ENCODE measurements at regions not wholly inside any gene's neighbourhood (a gene's known extent, or its start where the extent isn't known, plus 50 kb on each side); places are given as distances from the start of the nearest gene placed in this dataset.
"Not testable (repeated sequence)": the region's sequence is repeated elsewhere in the genome, so short reads cannot be mapped to it uniquely, and the experiment has no call there.

DNA sequence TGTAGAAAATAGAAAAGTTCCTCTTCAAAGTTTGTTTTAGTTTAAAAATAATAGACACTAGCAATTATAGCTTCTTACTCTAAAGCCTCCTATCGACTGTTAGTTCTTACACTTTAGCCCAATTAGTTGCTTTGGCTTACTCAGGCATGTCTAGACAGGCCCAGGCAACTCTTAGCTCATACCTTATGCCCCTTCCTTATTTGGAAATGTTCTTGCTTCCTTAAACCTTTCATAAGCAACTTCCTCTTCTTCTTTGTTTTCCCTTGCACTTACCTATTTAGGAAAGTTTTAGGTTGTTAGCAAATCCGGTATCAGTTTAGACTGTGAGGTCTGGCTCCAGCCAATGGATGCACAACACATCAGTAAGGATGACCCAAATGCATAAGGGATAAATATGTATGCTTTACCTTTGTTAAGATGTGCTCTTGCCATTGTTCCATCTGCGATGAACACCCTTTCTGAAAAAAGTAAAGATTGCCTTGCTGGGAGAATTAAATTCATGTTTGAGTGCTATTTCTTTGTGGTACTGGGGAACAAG lies 1277.5 kb upstream of the CNTN5 start:
- H3K27me3 Mint-ChIP-seq = no peaks in the 10 kb centered on the region
- no peak overlapping the region for H3K27ac Mint-ChIP-seq
- no peaks in the 10 kb centered on the region for H3K4me1 Mint-ChIP-seq
- ATAC-seq (replicated peaks) (no peak), DNase-seq (no peak)
- H3K9me3 Mint-ChIP-seq = peaks cover 3 to 6% of the 10 kb centered on the region in 2 donors
- H3K4me3 Mint-ChIP-seq = no peak overlapping the region
- H3K36me3 Mint-ChIP-seq = no peaks in the 10 kb centered on the region

DNA sequence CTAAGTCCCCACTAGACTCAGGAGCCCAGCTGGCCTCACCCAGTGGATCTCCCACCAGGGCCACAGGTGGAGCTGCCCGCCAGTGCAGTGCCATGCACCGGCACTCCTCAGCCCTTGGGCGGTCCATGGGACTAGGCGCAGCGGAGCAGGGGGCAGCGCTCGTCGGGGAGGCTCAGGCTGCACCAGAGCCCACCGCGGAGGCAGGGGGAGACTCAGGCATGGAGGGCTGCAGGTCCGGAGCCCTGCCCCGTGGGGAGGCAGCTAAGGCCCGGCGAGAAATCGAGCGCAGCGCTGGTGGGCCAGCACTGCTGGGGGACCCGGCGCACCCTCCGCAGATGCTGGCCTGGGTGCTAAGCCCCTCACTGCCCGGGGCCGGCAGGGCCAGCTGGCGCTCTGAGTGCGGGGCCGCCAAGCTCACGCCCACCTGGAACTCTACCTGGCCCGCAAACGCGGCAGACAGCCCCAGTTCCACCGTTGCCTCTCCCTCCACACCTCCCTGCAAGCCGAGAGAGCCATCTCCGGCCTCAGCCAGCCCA lies 1275.2 kb upstream of the CNTN5 start:
- no peaks in the 10 kb centered on the region for H3K27me3 Mint-ChIP-seq
- DNase-seq = no peak
- no peaks in the 10 kb centered on the region for H3K36me3 Mint-ChIP-seq
- no peaks in the 10 kb centered on the region for H3K4me1 Mint-ChIP-seq
- H3K4me3 Mint-ChIP-seq = no peak overlapping the region
- peaks cover 0 to 8% of the 10 kb centered on the region in 2 donors for H3K9me3 Mint-ChIP-seq
- no peak overlapping the region for H3K27ac Mint-ChIP-seq
- no peak for ATAC-seq (replicated peaks)

DNA sequence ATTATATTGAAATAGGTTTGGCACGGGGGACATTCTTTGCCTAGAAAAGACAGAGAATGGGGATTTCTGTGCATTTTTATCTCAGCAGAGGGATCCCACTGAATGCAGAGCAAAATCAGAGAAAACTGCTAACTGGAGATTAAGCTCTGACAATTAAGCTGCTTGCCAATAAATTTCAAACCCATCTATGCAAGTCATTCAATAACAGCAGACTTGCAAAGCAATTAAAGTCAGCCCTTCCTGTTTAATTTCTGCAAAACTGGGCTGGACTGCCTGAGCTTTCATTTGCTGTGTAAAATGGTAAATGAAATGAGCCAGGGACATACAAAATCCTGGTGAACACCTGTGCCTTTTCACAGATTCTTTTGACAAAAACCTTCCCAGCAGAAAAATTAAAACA lies 1273.9 kb upstream of the CNTN5 start:
- DNase-seq = no peak
- Mint-ChIP-seq H3K27me3 (no peaks in the 10 kb centered on the region), H3K4me1 (no peaks in the 10 kb centered on the region), H3K9me3 (peaks cover 0 to 7% of the 10 kb centered on the region in 2 donors), H3K4me3 (no peak overlapping the region), H3K27ac (no peak overlapping the region), H3K36me3 (no peaks in the 10 kb centered on the region)
- no peak for ATAC-seq (replicated peaks)

DNA sequence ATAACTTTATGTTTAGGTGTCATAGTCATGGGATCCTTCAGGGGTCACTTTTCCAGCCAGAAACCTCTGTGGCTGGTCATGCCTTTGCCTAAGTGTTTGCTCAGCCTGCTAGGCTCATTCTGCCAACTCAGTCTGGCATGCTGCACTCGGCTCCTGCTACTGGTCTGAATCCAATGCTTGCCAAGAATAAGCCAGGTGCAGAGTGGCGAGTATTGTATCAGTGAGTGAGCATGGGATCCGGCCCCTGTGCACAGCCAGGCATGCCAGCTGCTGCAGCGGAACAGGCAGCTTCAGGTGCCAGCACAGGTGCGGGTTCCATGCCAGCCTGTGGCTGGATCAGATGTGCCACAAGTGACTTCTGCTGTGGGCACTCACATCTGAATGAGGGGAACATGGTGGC lies 1269.3 kb upstream of the CNTN5 start:
- Mint-ChIP-seq H3K36me3 (no peaks in the 10 kb centered on the region), H3K4me3 (no peak overlapping the region), H3K27ac (no peak overlapping the region), H3K27me3 (no peaks in the 10 kb centered on the region), H3K4me1 (no peaks in the 10 kb centered on the region), H3K9me3 (peaks cover 0 to 4% of the 10 kb centered on the region in 2 donors)
- DNase-seq = no peak
- ATAC-seq (replicated peaks) = no peak

DNA sequence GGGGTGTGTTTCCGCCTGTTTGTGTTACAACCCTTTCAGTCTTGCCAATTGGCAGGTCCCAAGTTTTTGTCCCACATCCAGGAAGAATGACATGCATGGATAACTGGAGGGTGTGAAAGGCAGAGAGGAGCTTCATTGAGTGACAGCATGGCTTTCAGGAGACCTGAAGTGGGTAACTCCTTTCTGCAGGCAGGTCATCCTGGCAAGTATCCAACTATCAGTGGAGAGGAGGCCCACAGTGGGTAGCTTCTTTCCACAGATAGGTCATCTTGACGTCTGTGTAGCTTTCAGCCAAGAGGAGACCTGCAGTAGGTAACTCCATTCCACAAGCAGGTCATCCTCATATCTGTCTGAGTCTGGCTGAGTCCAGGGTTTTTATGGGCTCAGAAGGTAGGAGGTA lies 1268.8 kb upstream of the CNTN5 start:
- DNase-seq (no peak), ATAC-seq (replicated peaks) (peak in 1 of 2 donors; percentile 7)
- Mint-ChIP-seq H3K36me3 (no peaks in the 10 kb centered on the region), H3K4me3 (no peak overlapping the region), H3K4me1 (no peaks in the 10 kb centered on the region), H3K27me3 (no peaks in the 10 kb centered on the region), H3K27ac (no peak overlapping the region), H3K9me3 (peaks cover 0 to 5% of the 10 kb centered on the region in 2 donors)

DNA sequence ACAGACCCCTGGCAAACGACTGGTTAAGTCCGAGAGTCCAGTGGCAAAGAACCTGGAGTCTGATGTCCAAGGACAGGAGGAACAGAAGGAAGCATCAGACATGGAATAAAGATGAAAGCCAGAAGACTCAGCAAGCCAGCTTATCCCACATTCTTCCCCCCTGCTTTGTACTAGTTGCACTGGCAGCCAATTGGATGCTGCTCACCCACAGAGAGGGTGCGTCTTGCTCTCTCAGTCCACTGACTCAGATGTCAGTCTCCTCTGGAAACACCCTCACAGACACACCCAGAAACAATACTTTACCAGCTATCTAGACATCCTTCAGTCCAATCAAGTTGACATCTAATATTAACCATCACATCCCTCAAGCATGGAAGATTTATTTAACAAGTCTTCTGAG lies 1265.8 kb upstream of the CNTN5 start:
- Mint-ChIP-seq H3K4me1 (no peaks in the 10 kb centered on the region), H3K36me3 (no peaks in the 10 kb centered on the region)

DNA sequence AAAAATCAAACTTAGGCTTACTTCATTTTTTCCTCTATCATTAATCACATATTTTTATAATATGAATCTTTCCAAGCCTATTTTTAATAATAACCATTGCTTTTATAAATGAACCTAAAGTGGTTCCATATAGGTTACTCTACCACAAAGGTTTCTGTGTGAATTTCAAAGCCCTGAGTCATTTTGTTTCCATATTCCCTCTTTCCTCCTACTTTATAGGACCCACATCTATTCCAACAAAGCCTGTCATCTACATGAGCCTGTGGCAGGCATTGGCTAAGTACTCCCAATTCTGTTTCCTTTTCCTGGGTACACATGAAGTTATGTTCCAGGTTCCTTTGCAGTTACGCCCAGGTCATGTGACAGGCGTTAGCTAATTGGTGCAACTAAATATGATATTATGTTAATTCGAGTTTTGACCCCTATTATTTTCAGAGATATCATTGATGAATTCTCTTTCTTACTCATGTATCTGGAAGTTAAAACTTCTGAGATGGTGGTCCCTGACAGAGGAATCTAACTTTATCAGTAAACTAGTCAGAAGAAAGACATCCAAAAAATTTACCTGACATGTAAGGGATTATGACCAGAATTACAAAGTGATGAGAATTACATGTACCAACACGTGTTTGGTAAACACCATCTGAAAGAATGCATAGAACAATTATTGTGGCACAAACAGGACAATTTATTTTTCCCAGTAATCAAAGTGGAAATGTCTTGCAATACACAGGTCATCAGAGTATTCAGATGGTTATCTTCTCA lies 1264.0 kb upstream of the CNTN5 start:
- no peaks in the 10 kb centered on the region for H3K27me3 Mint-ChIP-seq
- DNase-seq = no peak
- ATAC-seq (replicated peaks) = no peak
- H3K4me3 Mint-ChIP-seq = no peak overlapping the region
- no peak overlapping the region for H3K27ac Mint-ChIP-seq
- no peaks in the 10 kb centered on the region for H3K4me1 Mint-ChIP-seq
- H3K36me3 Mint-ChIP-seq = no peaks in the 10 kb centered on the region
- peaks cover 0 to 7% of the 10 kb centered on the region in 2 donors for H3K9me3 Mint-ChIP-seq

More for the DNA sequence above, 1265.8 kb upstream of the CNTN5 start:
- ATAC-seq (replicated peaks) = no peak
- DNase-seq = no peak
- no peaks in the 10 kb centered on the region for H3K27me3 Mint-ChIP-seq
- H3K4me3 Mint-ChIP-seq = no peak overlapping the region
- no peak overlapping the region for H3K27ac Mint-ChIP-seq
- H3K9me3 Mint-ChIP-seq = peaks cover 0 to 6% of the 10 kb centered on the region in 2 donors

DNA sequence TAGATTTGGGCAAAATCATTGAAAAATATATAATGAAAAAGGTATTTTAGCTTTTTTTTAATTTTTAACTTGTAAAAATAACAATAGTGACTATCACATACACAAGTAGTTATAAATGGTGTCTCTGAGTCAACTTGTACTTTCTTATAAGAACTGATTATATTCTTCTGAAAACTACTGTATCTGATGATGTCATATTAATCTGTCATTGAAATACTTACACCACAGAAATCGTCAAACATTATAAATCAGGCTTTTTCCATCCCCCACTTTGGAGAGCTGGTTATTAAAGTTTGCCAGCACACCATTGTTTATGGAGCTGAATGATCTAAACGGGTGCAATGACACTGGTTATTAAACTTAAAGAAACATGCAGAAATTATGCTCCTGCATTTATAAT lies 1259.6 kb upstream of the CNTN5 start:
- H3K27me3 Mint-ChIP-seq = no peaks in the 10 kb centered on the region
- ATAC-seq (replicated peaks) (no peak), DNase-seq (no peak)
- H3K36me3 Mint-ChIP-seq = no peaks in the 10 kb centered on the region
- H3K9me3 Mint-ChIP-seq = peaks cover 0 to 4% of the 10 kb centered on the region in 2 donors
- H3K4me3 Mint-ChIP-seq = no peak overlapping the region
- H3K4me1 Mint-ChIP-seq = no peaks in the 10 kb centered on the region
- no peak overlapping the region for H3K27ac Mint-ChIP-seq

DNA sequence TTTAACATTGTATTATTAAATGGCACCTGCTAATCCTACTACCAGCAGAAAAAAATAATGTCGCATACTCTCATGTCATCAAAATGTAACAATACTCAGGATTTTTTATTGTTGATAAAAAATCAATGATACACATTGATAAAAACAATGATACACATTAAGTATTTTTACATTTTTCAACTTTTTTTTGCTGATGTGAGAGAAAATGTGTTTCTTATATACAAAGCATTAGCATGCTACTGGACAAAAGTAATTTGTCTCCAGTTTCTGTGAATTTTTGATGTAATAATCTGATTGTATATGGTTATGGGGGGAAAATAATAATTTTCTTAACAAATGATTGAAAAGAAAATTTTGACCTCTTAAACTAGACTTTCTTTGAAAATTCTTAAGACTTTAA lies 1256.6 kb upstream of the CNTN5 start:
- H3K27me3 Mint-ChIP-seq = no peaks in the 10 kb centered on the region
- no peaks in the 10 kb centered on the region for H3K4me1 Mint-ChIP-seq
- no peak overlapping the region for H3K27ac Mint-ChIP-seq
- H3K36me3 Mint-ChIP-seq = no peaks in the 10 kb centered on the region
- H3K4me3 Mint-ChIP-seq = no peak overlapping the region
- DNase-seq (no peak), ATAC-seq (replicated peaks) (no peak)
- H3K9me3 Mint-ChIP-seq = peaks cover 3 to 4% of the 10 kb centered on the region in 2 donors

DNA sequence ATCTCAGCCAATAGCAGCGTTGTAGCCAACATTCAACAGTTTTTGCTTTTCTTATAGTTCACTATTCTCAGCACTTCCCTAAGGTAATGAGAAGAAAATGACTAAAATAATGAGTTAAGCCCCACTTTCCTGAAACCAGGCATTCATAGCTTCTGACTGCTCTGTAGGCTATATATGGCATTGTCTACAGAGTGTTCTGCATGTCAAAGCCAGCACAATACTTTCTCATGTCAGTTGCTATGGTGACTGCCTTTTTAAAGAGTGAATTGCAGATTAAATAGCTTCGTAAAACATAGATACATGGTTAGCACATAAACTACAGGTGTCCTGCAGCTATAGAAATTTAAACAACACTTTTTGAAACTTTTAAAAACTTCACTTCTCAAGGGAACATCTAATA lies 1256.1 kb upstream of the CNTN5 start:
- no peak overlapping the region for H3K27ac Mint-ChIP-seq
- H3K27me3 Mint-ChIP-seq = no peaks in the 10 kb centered on the region
- H3K4me1 Mint-ChIP-seq = no peaks in the 10 kb centered on the region
- ATAC-seq (replicated peaks) (no peak), DNase-seq (no peak)
- H3K4me3 Mint-ChIP-seq = no peak overlapping the region
- no peaks in the 10 kb centered on the region for H3K36me3 Mint-ChIP-seq
- peaks cover 3 to 4% of the 10 kb centered on the region in 2 donors for H3K9me3 Mint-ChIP-seq

DNA sequence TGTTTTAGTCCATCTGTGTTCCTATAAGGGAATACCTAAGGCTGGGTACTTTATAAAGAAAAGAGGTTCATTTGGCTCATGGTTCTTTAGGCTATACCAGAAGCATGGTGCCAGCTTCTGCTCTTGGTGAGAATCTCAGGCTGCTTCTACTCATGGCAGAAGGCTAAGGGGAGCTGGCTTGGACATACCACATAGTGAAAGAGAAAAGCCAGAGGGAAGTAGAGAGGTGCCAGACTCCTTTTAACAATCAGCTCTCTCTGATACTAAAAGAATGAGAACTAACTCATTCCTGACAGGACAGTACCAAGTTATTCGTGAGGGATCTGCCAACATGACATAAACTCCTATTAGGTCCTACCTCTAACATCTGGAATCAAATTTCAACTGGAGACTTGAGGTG lies 1250.2 kb upstream of the CNTN5 start:
- peaks cover 2 to 4% of the 10 kb centered on the region in 2 donors for H3K9me3 Mint-ChIP-seq
- DNase-seq = no peak
- no peaks in the 10 kb centered on the region for H3K36me3 Mint-ChIP-seq
- no peak for ATAC-seq (replicated peaks)
- no peak overlapping the region for H3K4me3 Mint-ChIP-seq
- no peaks in the 10 kb centered on the region for H3K4me1 Mint-ChIP-seq
- no peaks in the 10 kb centered on the region for H3K27me3 Mint-ChIP-seq
- no peak overlapping the region for H3K27ac Mint-ChIP-seq

DNA sequence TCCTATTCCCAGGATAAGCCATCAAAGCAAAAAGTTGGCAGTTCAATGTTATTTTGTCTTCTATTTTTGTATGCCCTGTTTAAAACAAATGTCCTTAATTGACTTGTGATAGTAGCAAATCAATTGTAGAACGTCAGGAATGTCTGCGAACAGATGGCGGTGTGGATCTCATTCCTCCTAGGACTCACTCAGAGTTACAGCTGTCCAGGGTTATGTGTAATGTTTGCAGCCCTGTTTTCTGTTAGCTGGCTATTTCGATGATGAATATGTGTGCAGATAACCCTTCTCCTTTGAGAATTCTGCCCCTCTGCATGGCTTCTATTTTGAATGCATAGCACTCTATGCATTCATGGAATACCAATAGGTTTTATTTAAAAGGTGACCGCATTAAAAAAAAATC lies 1248.0 kb upstream of the CNTN5 start:
- H3K27me3 Mint-ChIP-seq = no peaks in the 10 kb centered on the region
- H3K4me1 Mint-ChIP-seq = no peaks in the 10 kb centered on the region
- no peaks in the 10 kb centered on the region for H3K36me3 Mint-ChIP-seq
- peaks cover 3 to 4% of the 10 kb centered on the region in 2 donors for H3K9me3 Mint-ChIP-seq
- DNase-seq (no peak), ATAC-seq (replicated peaks) (no peak)
- no peak overlapping the region for H3K27ac Mint-ChIP-seq
- H3K4me3 Mint-ChIP-seq = no peak overlapping the region

DNA sequence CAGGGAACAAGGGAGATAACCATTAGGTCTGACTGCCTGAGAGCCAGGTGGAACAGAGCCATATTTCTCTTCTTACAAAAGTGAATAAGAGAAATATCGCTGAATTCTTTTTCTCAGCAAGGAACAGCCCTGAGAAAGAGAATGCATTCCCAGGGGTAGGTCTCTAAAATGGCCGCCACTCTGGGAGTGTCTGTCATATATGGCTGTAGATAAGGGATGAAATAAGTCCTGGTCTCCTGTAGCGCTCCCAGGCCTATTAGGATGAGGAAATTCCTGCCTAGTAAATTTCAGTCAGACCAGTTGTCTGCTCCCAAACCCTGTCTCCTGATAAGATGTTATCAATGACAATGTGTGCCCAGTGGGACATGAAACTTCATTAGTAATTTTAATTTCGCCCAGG lies 1236.4 kb upstream of the CNTN5 start:
- not testable (repeated sequence) for H3K4me1 Mint-ChIP-seq; H3K36me3 Mint-ChIP-seq; H3K4me3 Mint-ChIP-seq; H3K27me3 Mint-ChIP-seq; H3K27ac Mint-ChIP-seq; DNase-seq; ATAC-seq (replicated peaks)
- peaks cover 24 to 33% of the 10 kb centered on the region in 2 donors for H3K9me3 Mint-ChIP-seq

DNA sequence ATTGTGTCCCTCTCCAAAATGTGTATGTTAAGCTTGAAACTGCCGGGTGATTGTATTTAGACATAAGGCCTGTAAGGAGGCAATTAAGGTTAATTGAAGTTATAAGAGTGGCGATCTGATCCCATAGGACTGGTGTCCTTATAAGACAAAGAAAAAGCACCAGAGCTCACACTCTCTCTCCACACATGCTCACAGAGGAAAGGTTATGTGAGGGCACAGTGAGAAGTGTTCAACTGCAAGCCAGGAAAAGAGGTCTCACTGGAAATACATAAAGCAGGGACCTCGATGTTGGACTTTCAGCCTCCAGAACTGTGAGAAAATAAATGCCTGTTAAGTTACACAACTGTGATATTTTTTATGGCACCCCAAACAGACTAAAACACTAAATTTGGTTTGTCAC lies 1233.8 kb upstream of the CNTN5 start:
- H3K36me3 Mint-ChIP-seq = peaks cover 0 to 2% of the 10 kb centered on the region in 2 donors
- peaks cover 25 to 35% of the 10 kb centered on the region in 2 donors for H3K9me3 Mint-ChIP-seq
- no peak overlapping the region for H3K4me3 Mint-ChIP-seq
- DNase-seq = no peak
- no peak for ATAC-seq (replicated peaks)
- H3K27me3 Mint-ChIP-seq = no peaks in the 10 kb centered on the region
- H3K4me1 Mint-ChIP-seq = no peaks in the 10 kb centered on the region
- no peak overlapping the region for H3K27ac Mint-ChIP-seq

DNA sequence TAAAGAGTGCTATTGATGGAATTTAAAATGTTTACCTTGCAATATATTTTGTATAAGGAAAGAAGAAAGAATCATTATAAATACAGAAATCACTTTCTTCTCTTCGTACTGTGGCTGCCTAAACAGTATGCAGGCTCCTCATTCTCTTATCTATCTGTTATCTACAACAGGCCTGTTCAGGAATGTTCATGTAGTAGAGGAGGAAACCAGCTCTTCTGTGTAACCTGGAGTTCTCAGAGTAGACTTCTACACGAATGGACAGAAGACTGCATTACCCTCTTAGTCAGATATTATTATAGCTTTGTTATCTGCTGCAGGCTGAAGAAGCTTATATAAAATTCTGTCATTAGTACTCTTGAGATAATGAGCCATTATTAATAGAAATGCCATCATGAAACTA lies 1225.9 kb upstream of the CNTN5 start:
- no peaks in the 10 kb centered on the region for H3K36me3 Mint-ChIP-seq
- no peak overlapping the region for H3K4me3 Mint-ChIP-seq
- DNase-seq = no peak
- H3K27ac Mint-ChIP-seq = no peak overlapping the region
- H3K9me3 Mint-ChIP-seq = peaks cover 7 to 8% of the 10 kb centered on the region in 2 donors
- no peaks in the 10 kb centered on the region for H3K4me1 Mint-ChIP-seq
- H3K27me3 Mint-ChIP-seq = no peaks in the 10 kb centered on the region
- ATAC-seq (replicated peaks) = no peak
